Heart left ventricle (tissue), 13 donors: ENCODE measurements at regions not wholly inside any gene's neighbourhood (a gene's known extent, or its start where the extent isn't known, plus 50 kb on each side); places are given as distances from the start of the nearest gene placed in this dataset.

Experiments used
- CTCF ChIP-seq, 12 donors: fragments of 200-600 bp; sonication (generic) in 4 of 12; IDR thresholded peaks; one replicate each; pipeline versions ENCODE4 v1.5.0 to v1.8.0; 2018 to 2022; ENCODE audit warnings: antibody characterized with exemption in 12 of 12, mild to moderate bottlenecking in 5 of 12
- POLR2A ChIP-seq, 2 donors: fragments of 450-650 bp; IDR thresholded peaks; one replicate each; pipeline ENCODE4 v1.6.1; 2017; ENCODE audit warnings: antibody characterized with exemption in 2 of 2, mild to moderate bottlenecking in 2 of 2, moderate library complexity in 2 of 2
- donor health status: ischemic (EF 13 %, LVEDD 7.1; RV severe dilation, severe dysfunction).
- donor health status: DM: no; HTN: yes; CAD: no.
- donor health status: DM: no; HTN: no; CAD: no.
- donor health status: ischemic (EF 25% LVEDD 6.9; RV normal size, moderate dysfunction).
- donor health status: ischemic (EF 25% LVEDD 5.7; RV mildly dilated, moderate dysfunction).
- donor health status: ischemic (EF 35%, LVEDD 5.7; RV mildly dilated, moderate dysfunction).
- donor health status: nonischemic (EF 11% LVEDD 7.7; RV severe dilation, severe dysfunction).
- donor health status: DM: yes; HTN: yes; CAD: no.
- donor health status: PGD.
- donor health status: ischemic (EF 29% LVEDD 5.4; RV normal size, mild dysfunction).
- donor health status: nonischemic (EF 23%, LVEDD 6.1; RV moderate dilation, normal function).

- TF ChIP-seq CTCF (IDR thresholded peaks at IDR 0.05) = no peak
- TF ChIP-seq POLR2A (IDR thresholded peaks at IDR 0.05) = no peak
These were observed 142.2 kb upstream of the ZNF385D start for GRCh38 chr3:21893242-21893641.
